Embryonic facial prominence (tissue), 1 donor: ENCODE measurements at regions not wholly inside any gene's neighbourhood (a gene's known extent, or its start where the extent isn't known, plus 50 kb on each side); places are given as distances from the start of the nearest gene placed in this dataset.

Source experiments
- DNase-seq: peaks from one replicate; pipeline ENCODE4 v3.0.0-alpha.2; 2016; ENCODE audit errors: extremely low spot score

DNA sequence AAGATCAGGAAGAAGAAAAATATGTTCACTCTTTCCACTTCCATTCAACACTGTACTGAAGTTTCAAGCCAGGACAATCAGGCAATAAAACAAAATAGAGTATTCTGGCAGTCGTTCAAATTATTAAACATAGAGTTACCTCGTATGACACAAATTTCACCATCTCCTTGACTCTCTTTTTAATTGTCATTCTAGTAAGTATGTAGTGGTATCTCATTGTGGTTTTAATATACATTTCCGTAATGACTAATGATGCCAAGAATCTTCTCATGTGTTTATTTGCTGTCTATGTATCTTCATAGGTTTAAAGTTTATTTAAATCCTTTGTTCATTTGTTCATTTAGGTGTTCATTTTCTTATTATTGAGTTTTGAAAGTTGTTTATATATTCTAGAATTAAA is 352.2 kb downstream of the IDS start:
- DNase-seq: no peak

- no peak for DNase-seq
These were observed 353.0 kb downstream of the IDS start for GRCh38 chrX:149151805-149152757.

GRCh38 chrX:149145845-149146285 is 359.2 kb downstream of the IDS start:
- DNase-seq: no peak

DNA sequence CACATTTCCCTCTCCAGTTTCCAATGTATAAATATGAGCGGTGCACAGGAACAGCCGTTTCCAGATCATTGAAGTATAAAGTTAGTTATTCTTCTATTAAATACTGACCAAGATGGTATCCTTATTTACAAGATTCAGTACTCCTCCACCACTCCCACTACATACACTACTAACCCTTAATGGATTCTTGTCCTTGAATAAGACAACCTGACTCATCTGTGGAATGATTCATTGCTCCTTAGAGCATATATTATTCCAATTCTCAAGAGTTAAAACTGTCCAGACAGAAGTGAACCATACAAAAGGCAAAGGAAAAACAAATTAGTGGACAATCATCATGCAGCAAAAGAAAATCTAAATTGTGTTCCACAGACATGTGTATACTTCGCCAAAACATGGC is 373.3 kb downstream of the IDS start:
- DNase-seq: no peak

DNA sequence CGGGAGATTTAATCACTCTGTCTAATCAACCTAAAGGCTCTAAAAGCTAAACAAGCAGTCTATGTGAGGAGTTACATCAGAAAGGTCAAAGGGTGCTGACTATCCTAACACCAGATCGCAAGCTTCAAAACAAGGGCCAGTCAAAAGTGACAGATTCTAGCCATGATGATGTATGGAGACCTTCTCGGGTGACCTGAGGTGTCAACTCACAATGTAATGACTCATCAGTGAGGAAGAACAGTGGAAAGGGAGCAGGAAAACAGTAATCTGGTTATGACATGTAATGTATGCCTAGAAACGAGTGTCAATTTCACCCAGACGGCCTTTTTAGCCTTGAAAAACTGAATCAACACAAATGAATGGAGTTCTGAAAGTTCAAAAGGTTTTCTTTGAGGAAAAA is 375.3 kb downstream of the IDS start:
- DNase-seq: no peak

GRCh38 chrX:149124526-149125108 is 380.5 kb downstream of the IDS start:
- no peak for DNase-seq

- DNase-seq: no peak
These were observed 383.7 kb downstream of the IDS start for GRCh38 chrX:149121206-149121920.

- DNase-seq: no peak
These were observed 384.6 kb downstream of the IDS start for GRCh38 chrX:149120459-149120858.

DNA sequence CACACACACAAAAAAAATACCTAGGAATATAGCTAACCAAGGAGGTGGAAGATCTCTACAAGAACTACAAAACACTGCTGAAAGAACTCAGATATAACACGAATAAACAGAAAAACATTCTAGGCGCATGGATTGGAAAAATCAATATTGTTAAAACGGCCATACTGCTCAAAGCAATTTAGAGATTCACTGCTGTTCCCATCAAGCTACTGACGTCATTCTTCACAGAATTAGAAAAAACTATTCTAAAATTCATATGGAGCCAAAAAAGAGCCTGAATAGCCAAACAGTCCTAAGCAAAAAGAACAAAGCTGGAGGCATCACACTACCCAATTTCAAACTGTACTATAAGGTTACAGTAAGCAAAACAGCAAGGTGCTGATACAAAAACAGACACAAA is 390.2 kb downstream of the IDS start:
- no peak for DNase-seq

- no peak for DNase-seq
These were observed 391.1 kb downstream of the IDS start for GRCh38 chrX:149114001-149114400.

GRCh38 chrX:149097786-149098185 is 407.3 kb downstream of the IDS start:
- no peak for DNase-seq

DNA sequence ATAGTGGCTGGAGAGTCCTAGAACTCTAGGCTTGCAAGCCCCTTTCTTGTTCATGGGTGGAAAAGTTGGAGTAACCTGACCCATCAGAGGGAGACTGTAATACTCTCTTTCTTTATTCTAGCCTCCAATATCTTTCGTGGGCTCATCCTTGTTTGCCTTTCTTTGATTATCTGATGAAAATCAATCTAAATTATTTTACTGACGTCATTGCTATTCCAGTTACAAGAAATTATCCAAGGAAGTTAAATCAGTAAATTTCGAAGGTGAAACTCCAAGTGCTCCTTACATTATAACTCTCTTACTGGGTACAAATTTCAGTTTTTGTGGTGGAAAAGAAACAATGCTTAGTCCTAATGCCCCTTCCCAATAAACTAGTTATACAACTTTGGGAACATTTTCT is 412.9 kb downstream of the IDS start:
- DNase-seq: no peak

- no peak for DNase-seq
These were observed 425.2 kb downstream of the IDS start for GRCh38 chrX:149079805-149080406.

- DNase-seq: no peak
These were observed 430.7 kb downstream of the IDS start for GRCh38 chrX:149074398-149074797.

GRCh38 chrX:149073479-149073878 is 431.6 kb downstream of the IDS start:
- DNase-seq: no peak

- DNase-seq: no peak
These were observed 435.2 kb downstream of the IDS start for GRCh38 chrX:149069899-149070298.

GRCh38 chrX:149060921-149061320 is 444.2 kb downstream of the IDS start:
- no peak for DNase-seq
